ENCODE measurements at regions not wholly inside any gene's neighbourhood (a gene's known extent, or its start where the extent isn't known, plus 50 kb on each side); places are given as distances from the start of the nearest gene placed in this dataset.
"Not testable (repeated sequence)": the region's sequence is repeated elsewhere in the genome, so short reads cannot be mapped to it uniquely, and the experiment has no call there.

GRCh38 chr5:36739751-36740221 is 133.4 kb downstream of the SLC1A3 start:
- DNase-seq: peak; percentile 38

GRCh38 chr5:36740259-36740898 is 134.0 kb downstream of the SLC1A3 start:
- DNase-seq: no peak

GRCh38 chr5:36741128-36741527 is 134.7 kb downstream of the SLC1A3 start:
- DNase-seq: no peak

GRCh38 chr5:36743891-36744772 is 132.4 kb upstream of the NIPBL start:
- no peak for DNase-seq

GRCh38 chr5:36744773-36745589 is 131.6 kb upstream of the NIPBL start:
- DNase-seq: no peak

- DNase-seq: not testable (repeated sequence)
Observed at GRCh38 chr5:36747794-36748193, 128.8 kb upstream of the NIPBL start.

- no peak for DNase-seq
Observed at GRCh38 chr5:36751886-36752285, 124.7 kb upstream of the NIPBL start.

GRCh38 chr5:36755342-36755741 is 121.2 kb upstream of the NIPBL start:
- DNase-seq: no peak

- no peak for DNase-seq
Observed at GRCh38 chr5:36755920-36756488, 120.6 kb upstream of the NIPBL start.

GRCh38 chr5:36756848-36757247 is 119.7 kb upstream of the NIPBL start:
- no peak for DNase-seq

GRCh38 chr5:36759117-36759516 is 117.5 kb upstream of the NIPBL start:
- no peak for DNase-seq

GRCh38 chr5:36763454-36763853 is 113.1 kb upstream of the NIPBL start:
- DNase-seq: no peak

- DNase-seq: no peak
Observed at GRCh38 chr5:36765876-36766275, 110.7 kb upstream of the NIPBL start.

GRCh38 chr5:36766981-36767380 is 109.6 kb upstream of the NIPBL start:
- DNase-seq: no peak

- no peak for DNase-seq
Observed at GRCh38 chr5:36768450-36768849, 108.1 kb upstream of the NIPBL start.

GRCh38 chr5:36769129-36769770 is 107.3 kb upstream of the NIPBL start:
- no peak for DNase-seq

- DNase-seq: no peak
Observed at GRCh38 chr5:36770125-36770524, 106.4 kb upstream of the NIPBL start.

- DNase-seq: no peak
Observed at GRCh38 chr5:36772276-36773140, 104.1 kb upstream of the NIPBL start.

GRCh38 chr5:36777105-36777757 is 99.3 kb upstream of the NIPBL start:
- DNase-seq: no peak

GRCh38 chr5:36778336-36778735 is 98.2 kb upstream of the NIPBL start:
- no peak for DNase-seq

GRCh38 chr5:36782612-36783011 is 94.0 kb upstream of the NIPBL start:
- DNase-seq: not testable (repeated sequence)

Data from stimulated activated naive CD4-positive, alpha-beta T cell treated with Interleukin-2 at 50 U/mL for 16 hours (primary cell).